ENCODE measurements at regions not wholly inside any gene's neighbourhood (a gene's known extent, or its start where the extent isn't known, plus 50 kb on each side); places are given as distances from the start of the nearest gene placed in this dataset.

DNA sequence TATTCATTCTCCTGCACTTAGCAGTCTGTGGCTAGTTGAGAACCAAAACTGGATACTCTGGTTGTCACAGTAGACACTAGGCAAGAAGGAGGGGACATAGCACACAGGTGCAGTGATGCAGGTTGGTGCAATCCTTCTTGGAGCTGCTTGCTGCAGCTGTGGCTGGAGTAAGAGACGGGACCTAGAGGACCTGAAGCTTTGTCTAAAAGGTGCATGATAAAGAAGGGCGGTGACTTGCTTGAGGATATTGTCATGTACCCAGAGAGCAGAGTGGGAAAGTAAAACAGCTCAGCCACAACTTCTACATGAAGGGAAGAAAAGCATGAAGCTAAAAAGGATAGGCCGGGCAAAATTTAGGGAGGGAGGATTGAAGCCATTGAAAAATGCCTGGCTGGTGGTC, 304.1 kb upstream of the KIRREL3 start:
- H3K23ac ChIP-seq (ENCODE audit: low read depth, low read length): no peak overlapping the region
- ATAC-seq (ENCODE audit: low read depth) (no peak), DNase-seq (no peak)
- H2BK20ac ChIP-seq (ENCODE audit: low read depth, low read length): no peak overlapping the region
- no peak overlapping the region for H3K27ac ChIP-seq (ENCODE audit: insufficient read depth, low read length)
- no peak overlapping the region for H3K4me2 ChIP-seq (ENCODE audit: low read depth, low read length)
- H3K4me3 ChIP-seq (ENCODE audit: insufficient read depth, low read depth, low read length): no peak overlapping the region
- no peak overlapping the region for H3K56ac ChIP-seq (ENCODE audit: extremely low read depth, insufficient read depth, low read length)
- 40% methylated on average over 1 of the region's 3 CpGs; no CpG with 5 or more reads in 1 of the 2 experiments for WGBS, 2 experiments (ENCODE audit: extremely low coverage in 2 of 2, insufficient read length in 1 of 2)
- no peak overlapping the region for H3K9ac ChIP-seq (ENCODE audit: low read depth, low read length)
- no TSS peak for BruUV-seq (replicated peaks)
- no peak overlapping the region for H2AK9ac ChIP-seq (replicated peaks; ENCODE audit: low read depth, low read length, poor library complexity)
- no peak overlapping the region for H4K5ac ChIP-seq (ENCODE audit: low read depth, low read length)
- no peak overlapping the region for H3K4ac ChIP-seq (ENCODE audit: low read depth, low read length)
- no peak overlapping the region for H3K18ac ChIP-seq (ENCODE audit: low read depth, low read length)
- no peaks in the 10 kb centered on the region for H4K20me1 ChIP-seq (ENCODE audit: insufficient read depth, low read length)
- H3K27me3 ChIP-seq (ENCODE audit: control insufficient read depth, insufficient read depth, low read length): no peaks in the 10 kb centered on the region
- H2BK120ac ChIP-seq (ENCODE audit: low read depth, low read length): no peak overlapping the region
- no peak for TF ChIP-seq BHLHE40 (IDR thresholded peaks at IDR 0.05; ENCODE audit: low read depth, low read length)
- no peak for TF ChIP-seq RCOR1 (IDR thresholded peaks at IDR 0.05; ENCODE audit: insufficient replicate concordance, low read length)
- no peak for TF ChIP-seq SMC3 (IDR thresholded peaks at IDR 0.05; ENCODE audit: low read depth, low read length)
- no peak for TF ChIP-seq MXI1 (IDR thresholded peaks at IDR 0.05; ENCODE audit: borderline replicate concordance, low read depth, low read length)
- no peak for TF ChIP-seq POLR2A (IDR thresholded peaks at IDR 0.05; ENCODE audit: low read depth, low read length)
- no peak for TF ChIP-seq RFX5 (IDR thresholded peaks at IDR 0.05; ENCODE audit: low read depth, low read length)
- TF ChIP-seq MAFK (IDR thresholded peaks at IDR 0.05; ENCODE audit: low read depth, low read length): no peak
- TF ChIP-seq MAZ (IDR thresholded peaks at IDR 0.05; ENCODE audit: borderline replicate concordance, low read depth, low read length): no peak
- TF ChIP-seq, protein P1, sequence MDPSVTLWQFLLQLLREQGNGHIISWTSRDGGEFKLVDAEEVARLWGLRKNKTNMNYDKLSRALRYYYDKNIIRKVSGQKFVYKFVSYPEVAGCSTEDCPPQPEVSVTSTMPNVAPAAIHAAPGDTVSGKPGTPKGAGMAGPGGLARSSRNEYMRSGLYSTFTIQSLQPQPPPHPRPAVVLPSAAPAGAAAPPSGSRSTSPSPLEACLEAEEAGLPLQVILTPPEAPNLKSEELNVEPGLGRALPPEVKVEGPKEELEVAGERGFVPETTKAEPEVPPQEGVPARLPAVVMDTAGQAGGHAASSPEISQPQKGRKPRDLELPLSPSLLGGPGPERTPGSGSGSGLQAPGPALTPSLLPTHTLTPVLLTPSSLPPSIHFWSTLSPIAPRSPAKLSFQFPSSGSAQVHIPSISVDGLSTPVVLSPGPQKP (IDR thresholded peaks at IDR 0.05; ENCODE audit: borderline replicate concordance, low read depth, low read length): no peak
- no peaks in the 10 kb centered on the region for H3K9me1 ChIP-seq (ENCODE audit: insufficient read depth, low read length)
- H2AK5ac ChIP-seq (ENCODE audit: low read depth, low read length): no peak overlapping the region
- no peaks in the 10 kb centered on the region for H3K79me1 ChIP-seq (ENCODE audit: low read depth in 1 of 2, low read length in 2 of 2)
- no peak overlapping the region for H4K8ac ChIP-seq (ENCODE audit: low read depth in 2 of 2, low read length in 2 of 2)
- H3K14ac ChIP-seq (replicated peaks; ENCODE audit: low read depth, low read length): no peak overlapping the region
- ChIA-PET CTCF (no interaction called here), POLR2A (ENCODE audit: unreplicated experiment) (no interaction called here)
- no peaks in the 10 kb centered on the region for H3K4me1 ChIP-seq (ENCODE audit: control insufficient read depth, insufficient read depth, low read length)
- no peak overlapping the region for H4K91ac ChIP-seq (ENCODE audit: insufficient read depth, low read depth, low read length)
- no peak overlapping the region for H2BK5ac ChIP-seq (ENCODE audit: low read depth, low read length, poor library complexity, severe bottlenecking)
- in situ Hi-C loops (cut with MboI; ENCODE audit: low sequenced_read_pairs): no loop called here
- dilution Hi-C loops (cut with HindIII; ENCODE audit: low sequenced_read_pairs, unreplicated experiment): no loop called here
- H2AFZ ChIP-seq (replicated peaks; ENCODE audit: low read length, poor library complexity): no peak overlapping the region
- H2BK15ac ChIP-seq (ENCODE audit: low read depth, low read length): no peak overlapping the region
- H3K36me3 ChIP-seq (ENCODE audit: control insufficient read depth, insufficient read depth, low read length): no peaks in the 10 kb centered on the region
- H3K9me3 ChIP-seq (ENCODE audit: control insufficient read depth, insufficient read depth, low read length): no peaks in the 10 kb centered on the region
- intact Hi-C loops (cut with micrococcal nuclease): no loop called here
